Neural crest cell (in vitro differentiated cells): ENCODE measurements at regions not wholly inside any gene's neighbourhood (a gene's known extent, or its start where the extent isn't known, plus 50 kb on each side); places are given as distances from the start of the nearest gene placed in this dataset.

Experiments
- DNase-seq: peaks from one replicate; pipeline ENCODE4 v3.0.0; 2021; ENCODE audit warnings: low read depth, mixed read lengths, low spot score
- H3K27ac Mint-ChIP-seq: one replicate; pipeline ENCODE4 v1.8.0; 2021; ENCODE audit warnings: mild to moderate bottlenecking, mixed read lengths; ENCODE audit not compliant: unreplicated experiment
- H3K27me3 Mint-ChIP-seq: 2 replicates; pipeline ENCODE4 v1.8.0; 2021; ENCODE audit warnings: low read depth, mild to moderate bottlenecking, mixed read lengths
- H3K36me3 Mint-ChIP-seq: 2 replicates; pipeline ENCODE4 v1.8.0; 2021; ENCODE audit warnings: low read depth, mild to moderate bottlenecking, mixed read lengths
- H3K4me1 Mint-ChIP-seq: 2 replicates; pipeline ENCODE4 v1.8.0; 2021; ENCODE audit warnings: mixed read lengths
- H3K4me3 Mint-ChIP-seq: one replicate; pipeline ENCODE4 v1.8.0; 2021; ENCODE audit warnings: mild to moderate bottlenecking, mixed read lengths
- H3K9me3 Mint-ChIP-seq: 2 replicates; pipeline ENCODE4 v1.8.0; 2021; ENCODE audit warnings: mixed read lengths
- CTCF ChIP-seq: fragments of 200-600 bp; sonication (generic); conservative IDR thresholded peaks from 2 replicates; pipeline ENCODE4 v1.5.0; 2021; ENCODE audit warnings: antibody characterized with exemption, mild to moderate bottlenecking

GRCh38 chr12:84719997-84720396, 192.6 kb downstream of the SLC6A15 start:
- Mint-ChIP-seq H3K4me3 (no peak overlapping the region), H3K9me3 (no peaks in the 10 kb centered on the region), H3K27ac (no peak overlapping the region), H3K36me3 (no peaks in the 10 kb centered on the region), H3K4me1 (no peaks in the 10 kb centered on the region), H3K27me3 (no peaks in the 10 kb centered on the region)
- no peak for DNase-seq
- no peak for TF ChIP-seq CTCF

- H3K9me3 Mint-ChIP-seq, result no peaks in the 10 kb centered on the region
Observed at GRCh38 chr12:84718906-84719305, 193.7 kb downstream of the SLC6A15 start.

GRCh38 chr12:84712747-84713146, 199.9 kb downstream of the SLC6A15 start:
- H3K9me3 Mint-ChIP-seq, result no peaks in the 10 kb centered on the region
- no peak overlapping the region for H3K27ac Mint-ChIP-seq
- no peak overlapping the region for H3K4me3 Mint-ChIP-seq
- no peaks in the 10 kb centered on the region for H3K36me3 Mint-ChIP-seq
- no peaks in the 10 kb centered on the region for H3K4me1 Mint-ChIP-seq
- no peaks in the 10 kb centered on the region for H3K27me3 Mint-ChIP-seq
- DNase-seq, result no peak
- no peak for TF ChIP-seq CTCF

More at GRCh38 chr12:84718906-84719305, 193.7 kb downstream of the SLC6A15 start:
- no peak for DNase-seq
- no peaks in the 10 kb centered on the region for H3K27me3 Mint-ChIP-seq
- TF ChIP-seq CTCF, result no peak
- H3K4me1 Mint-ChIP-seq, result no peaks in the 10 kb centered on the region
- no peak overlapping the region for H3K27ac Mint-ChIP-seq
- no peak overlapping the region for H3K4me3 Mint-ChIP-seq
- no peaks in the 10 kb centered on the region for H3K36me3 Mint-ChIP-seq

GRCh38 chr12:84706374-84706773, 206.2 kb downstream of the SLC6A15 start:
- H3K27ac Mint-ChIP-seq, result no peak overlapping the region
- H3K4me1 Mint-ChIP-seq, result no peaks in the 10 kb centered on the region
- TF ChIP-seq CTCF, result no peak

GRCh38 chr12:84704856-84705255, 207.7 kb downstream of the SLC6A15 start:
- no peaks in the 10 kb centered on the region for H3K9me3 Mint-ChIP-seq
- no peak overlapping the region for H3K27ac Mint-ChIP-seq
- H3K4me3 Mint-ChIP-seq, result no peak overlapping the region
- no peak for TF ChIP-seq CTCF
- H3K4me1 Mint-ChIP-seq, result no peaks in the 10 kb centered on the region
- DNase-seq, result no peak
- no peaks in the 10 kb centered on the region for H3K27me3 Mint-ChIP-seq
- no peaks in the 10 kb centered on the region for H3K36me3 Mint-ChIP-seq

More at GRCh38 chr12:84706374-84706773, 206.2 kb downstream of the SLC6A15 start:
- Mint-ChIP-seq H3K27me3 (no peaks in the 10 kb centered on the region), H3K36me3 (no peaks in the 10 kb centered on the region), H3K9me3 (no peaks in the 10 kb centered on the region), H3K4me3 (no peak overlapping the region)
- no peak for DNase-seq

GRCh38 chr12:84702001-84702400, 210.6 kb downstream of the SLC6A15 start:
- H3K4me3 Mint-ChIP-seq, result no peak overlapping the region
- H3K36me3 Mint-ChIP-seq, result no peaks in the 10 kb centered on the region
- no peak for TF ChIP-seq CTCF
- H3K4me1 Mint-ChIP-seq, result no peaks in the 10 kb centered on the region
- H3K27me3 Mint-ChIP-seq, result no peaks in the 10 kb centered on the region
- DNase-seq, result no peak
- no peaks in the 10 kb centered on the region for H3K9me3 Mint-ChIP-seq
- H3K27ac Mint-ChIP-seq, result no peak overlapping the region
